ENCODE measurements at regions not wholly inside any gene's neighbourhood (a gene's known extent, or its start where the extent isn't known, plus 50 kb on each side); places are given as distances from the start of the nearest gene placed in this dataset.

DNA sequence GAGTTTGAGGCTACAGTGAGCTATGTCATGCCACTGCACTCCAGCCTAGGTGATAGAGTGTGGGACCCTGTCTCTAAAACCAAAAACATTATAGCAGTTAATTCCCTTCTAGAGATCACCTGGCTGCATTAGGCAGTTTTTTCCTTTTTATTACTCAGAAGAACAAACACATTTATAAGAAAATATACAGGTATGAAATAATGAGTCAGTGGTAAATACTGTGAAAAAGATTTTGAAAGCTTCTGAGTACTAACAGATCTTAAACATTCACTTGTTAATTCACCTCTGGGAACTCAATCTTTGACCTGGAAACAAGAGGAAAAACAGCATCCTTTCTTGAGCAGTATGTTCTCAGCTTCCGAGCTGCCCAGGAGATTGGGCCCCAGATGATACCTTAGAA lies 64.1 kb downstream of the UCHL1 start:
- ATAC-seq, result no peak
- intact Hi-C loops (cut with micrococcal nuclease; ENCODE audit: unreplicated experiment) (no loop called here), in situ Hi-C loops (cut with MboI) (loop anchor here (25.0 kb wide), 1 partner anchor 92 kb away; no protein-coding TSS in a partner anchor)
- no peak overlapping the region for H3K4me2 ChIP-seq (ENCODE audit: control insufficient read depth, insufficient read depth)
- FAIRE-seq, result no peak
- DNase-seq (ENCODE audit: low read depth, low spot score), result no peak
- WGBS (ENCODE audit: insufficient coverage, insufficient replicate concordance, low lambda C conversion rate, missing lambda C conversion rate), result 0% methylated on average over 1 of the region's 1 CpG
- H3K4me1 ChIP-seq (ENCODE audit: control insufficient read depth, insufficient read depth, low read length), result no peaks in the 10 kb centered on the region
- ChIA-PET SMC1A (ENCODE audit: uncharacterized antibody, unreplicated experiment) (no interaction called here), CTCF (no interaction called here), RAD21 (ENCODE audit: unreplicated experiment) (no interaction called here), POLR2A (interaction anchor here (0.6 kb wide), 1 partner anchor 90 kb away, joined by 3 read pairs; no protein-coding TSS in a partner anchor)
- no peaks in the 10 kb centered on the region; the same call in none of the 3 replicates for H3K9me3 ChIP-seq (replicated peaks; ENCODE audit: control insufficient read depth, insufficient read depth, low read length)
- no peak overlapping the region for H2AFZ ChIP-seq (ENCODE audit: control insufficient read depth, low read depth, low read length)
- no peak overlapping the region for H3K9ac ChIP-seq (ENCODE audit: control insufficient read depth, insufficient read depth, low read length)
- H3K27ac ChIP-seq (ENCODE audit: control insufficient read depth, insufficient read depth), result no peak overlapping the region
- no peaks in the 10 kb centered on the region for H3K36me3 ChIP-seq (ENCODE audit: control insufficient read depth in 2 of 2, insufficient read depth in 2 of 2, low read length in 1 of 2)
- no TSS peak for BruUV-seq (replicated peaks)
- H4K20me1 ChIP-seq (ENCODE audit: control insufficient read depth, insufficient read depth), result no peaks in the 10 kb centered on the region
- H3K79me2 ChIP-seq (ENCODE audit: control insufficient read depth, insufficient read depth, low read length), result no peaks in the 10 kb centered on the region
- TF ChIP-seq ZNF217 (IDR thresholded peaks at IDR 0.05) (no peak), NFYA (IDR thresholded peaks at IDR 0.05; ENCODE audit: borderline replicate concordance, low read depth, low read length) (no peak), POLR2A (IDR thresholded peaks at IDR 0.05; ENCODE audit: low read depth, low read length) (no peak), IRF4 (IDR thresholded peaks at IDR 0.05; ENCODE audit: low read depth, low read length) (no peak), TBL1XR1 (IDR thresholded peaks at IDR 0.05; ENCODE audit: low read depth, low read length) (no peak), RCOR1 (conservative IDR thresholded peaks at IDR 0.05; ENCODE audit: low read depth, low read length) (no peak), SPI1 (IDR thresholded peaks at IDR 0.05; ENCODE audit: borderline replicate concordance, insufficient read depth, low read depth, low read length) (no peak), RFX5 (IDR thresholded peaks at IDR 0.05; ENCODE audit: low read depth, low read length) (no peak), ZBED1 (IDR thresholded peaks at IDR 0.05; ENCODE audit: borderline replicate concordance) (no peak), MTA3 (IDR thresholded peaks at IDR 0.05; ENCODE audit: borderline replicate concordance, low read length) (no peak), WRNIP1 (IDR thresholded peaks at IDR 0.05; ENCODE audit: borderline replicate concordance, low read depth, low read length) (no peak), GABPA (IDR thresholded peaks at IDR 0.05; ENCODE audit: low read depth) (no peak), NFXL1 (IDR thresholded peaks at IDR 0.05; ENCODE audit: borderline replicate concordance) (no peak), MEF2B (IDR thresholded peaks at IDR 0.05; ENCODE audit: partially characterized antibody, poor library complexity, severe bottlenecking) (no peak), ZNF207 (IDR thresholded peaks at IDR 0.05; ENCODE audit: borderline replicate concordance) (no peak), IKZF1 (conservative IDR thresholded peaks at IDR 0.05) (no peak), SMAD1 (IDR thresholded peaks at IDR 0.05; ENCODE audit: low read depth, partially characterized antibody) (no peak)
- TF ChIP-seq, protein P1, sequence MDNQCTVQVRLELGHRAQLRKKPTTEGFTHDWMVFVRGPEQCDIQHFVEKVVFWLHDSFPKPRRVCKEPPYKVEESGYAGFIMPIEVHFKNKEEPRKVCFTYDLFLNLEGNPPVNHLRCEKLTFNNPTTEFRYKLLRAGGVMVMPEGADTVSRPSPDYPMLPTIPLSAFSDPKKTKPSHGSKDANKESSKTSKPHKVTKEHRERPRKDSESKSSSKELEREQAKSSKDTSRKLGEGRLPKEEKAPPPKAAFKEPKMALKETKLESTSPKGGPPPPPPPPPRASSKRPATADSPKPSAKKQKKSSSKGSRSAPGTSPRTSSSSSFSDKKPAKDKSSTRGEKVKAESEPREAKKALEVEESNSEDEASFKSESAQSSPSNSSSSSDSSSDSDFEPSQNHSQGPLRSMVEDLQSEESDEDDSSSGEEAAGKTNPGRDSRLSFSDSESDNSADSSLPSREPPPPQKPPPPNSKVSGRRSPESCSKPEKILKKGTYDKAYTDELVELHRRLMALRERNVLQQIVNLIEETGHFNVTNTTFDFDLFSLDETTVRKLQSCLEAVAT (IDR thresholded peaks at IDR 0.05), result no peak
- TF ChIP-seq, protein P2, sequence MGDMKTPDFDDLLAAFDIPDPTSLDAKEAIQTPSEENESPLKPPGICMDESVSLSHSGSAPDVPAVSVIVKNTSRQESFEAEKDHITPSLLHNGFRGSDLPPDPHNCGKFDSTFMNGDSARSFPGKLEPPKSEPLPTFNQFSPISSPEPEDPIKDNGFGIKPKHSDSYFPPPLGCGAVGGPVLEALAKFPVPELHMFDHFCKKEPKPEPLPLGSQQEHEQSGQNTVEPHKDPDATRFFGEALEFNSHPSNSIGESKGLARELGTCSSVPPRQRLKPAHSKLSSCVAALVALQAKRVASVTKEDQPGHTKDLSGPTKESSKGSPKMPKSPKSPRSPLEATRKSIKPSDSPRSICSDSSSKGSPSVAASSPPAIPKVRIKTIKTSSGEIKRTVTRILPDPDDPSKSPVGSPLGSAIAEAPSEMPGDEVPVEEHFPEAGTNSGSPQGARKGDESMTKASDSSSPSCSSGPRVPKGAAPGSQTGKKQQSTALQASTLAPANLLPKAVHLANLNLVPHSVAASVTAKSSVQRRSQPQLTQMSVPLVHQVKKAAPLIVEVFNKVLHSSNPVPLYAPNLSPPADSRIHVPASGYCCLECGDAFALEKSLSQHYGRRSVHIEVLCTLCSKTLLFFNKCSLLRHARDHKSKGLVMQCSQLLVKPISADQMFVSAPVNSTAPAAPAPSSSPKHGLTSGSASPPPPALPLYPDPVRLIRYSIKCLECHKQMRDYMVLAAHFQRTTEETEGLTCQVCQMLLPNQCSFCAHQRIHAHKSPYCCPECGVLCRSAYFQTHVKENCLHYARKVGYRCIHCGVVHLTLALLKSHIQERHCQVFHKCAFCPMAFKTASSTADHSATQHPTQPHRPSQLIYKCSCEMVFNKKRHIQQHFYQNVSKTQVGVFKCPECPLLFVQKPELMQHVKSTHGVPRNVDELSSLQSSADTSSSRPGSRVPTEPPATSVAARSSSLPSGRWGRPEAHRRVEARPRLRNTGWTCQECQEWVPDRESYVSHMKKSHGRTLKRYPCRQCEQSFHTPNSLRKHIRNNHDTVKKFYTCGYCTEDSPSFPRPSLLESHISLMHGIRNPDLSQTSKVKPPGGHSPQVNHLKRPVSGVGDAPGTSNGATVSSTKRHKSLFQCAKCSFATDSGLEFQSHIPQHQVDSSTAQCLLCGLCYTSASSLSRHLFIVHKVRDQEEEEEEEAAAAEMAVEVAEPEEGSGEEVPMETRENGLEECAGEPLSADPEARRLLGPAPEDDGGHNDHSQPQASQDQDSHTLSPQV (IDR thresholded peaks at IDR 0.05), result no peak
- no peak overlapping the region for H3K4me3 ChIP-seq
- no peaks in the 10 kb centered on the region for H3K27me3 ChIP-seq (replicated peaks in 1 of 2; ENCODE audit: control insufficient read depth in 2 of 2, insufficient read depth in 2 of 2, low read length in 1 of 2)
